ENCODE measurements at regions not wholly inside any gene's neighbourhood (a gene's known extent, or its start where the extent isn't known, plus 50 kb on each side); places are given as distances from the start of the nearest gene placed in this dataset.

GRCh38 chr17:70254735-70255460 is 85.6 kb downstream of the KCNJ2 start:
- TF ChIP-seq CTCF (IDR thresholded peaks at IDR 0.05; ENCODE audit: insufficient read depth, low read length, poor library complexity, severe bottlenecking), result no peak
- TF ChIP-seq EZH2phosphoT487 (conservative IDR thresholded peaks at IDR 0.05; ENCODE audit: low read length), result no peak
